ENCODE measurements at regions not wholly inside any gene's neighbourhood (a gene's known extent, or its start where the extent isn't known, plus 50 kb on each side); places are given as distances from the start of the nearest gene placed in this dataset.

- no peak overlapping the region for H3K4me3 ChIP-seq (ENCODE audit: low read depth, low read length)
- no peak for DNase-seq (ENCODE audit: low read depth)
- TF ChIP-seq, protein P1, sequence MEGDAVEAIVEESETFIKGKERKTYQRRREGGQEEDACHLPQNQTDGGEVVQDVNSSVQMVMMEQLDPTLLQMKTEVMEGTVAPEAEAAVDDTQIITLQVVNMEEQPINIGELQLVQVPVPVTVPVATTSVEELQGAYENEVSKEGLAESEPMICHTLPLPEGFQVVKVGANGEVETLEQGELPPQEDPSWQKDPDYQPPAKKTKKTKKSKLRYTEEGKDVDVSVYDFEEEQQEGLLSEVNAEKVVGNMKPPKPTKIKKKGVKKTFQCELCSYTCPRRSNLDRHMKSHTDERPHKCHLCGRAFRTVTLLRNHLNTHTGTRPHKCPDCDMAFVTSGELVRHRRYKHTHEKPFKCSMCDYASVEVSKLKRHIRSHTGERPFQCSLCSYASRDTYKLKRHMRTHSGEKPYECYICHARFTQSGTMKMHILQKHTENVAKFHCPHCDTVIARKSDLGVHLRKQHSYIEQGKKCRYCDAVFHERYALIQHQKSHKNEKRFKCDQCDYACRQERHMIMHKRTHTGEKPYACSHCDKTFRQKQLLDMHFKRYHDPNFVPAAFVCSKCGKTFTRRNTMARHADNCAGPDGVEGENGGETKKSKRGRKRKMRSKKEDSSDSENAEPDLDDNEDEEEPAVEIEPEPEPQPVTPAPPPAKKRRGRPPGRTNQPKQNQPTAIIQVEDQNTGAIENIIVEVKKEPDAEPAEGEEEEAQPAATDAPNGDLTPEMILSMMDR (IDR thresholded peaks at IDR 0.05; ENCODE audit: control insufficient read depth, extremely low read depth, insufficient read depth) = peak; percentile 32
Measured at GRCh38 chr12:67457778-67458665, 188.9 kb downstream of the CAND1 start.

- TF ChIP-seq, protein P1 (IDR thresholded peaks at IDR 0.05; ENCODE audit: control insufficient read depth, extremely low read depth, insufficient read depth) = no peak
- no peak for DNase-seq (ENCODE audit: low read depth)
- H3K4me3 ChIP-seq (ENCODE audit: low read depth, low read length) = no peak overlapping the region
Measured at GRCh38 chr12:67459173-67459572, 189.4 kb upstream of the DYRK2 start.

DNA sequence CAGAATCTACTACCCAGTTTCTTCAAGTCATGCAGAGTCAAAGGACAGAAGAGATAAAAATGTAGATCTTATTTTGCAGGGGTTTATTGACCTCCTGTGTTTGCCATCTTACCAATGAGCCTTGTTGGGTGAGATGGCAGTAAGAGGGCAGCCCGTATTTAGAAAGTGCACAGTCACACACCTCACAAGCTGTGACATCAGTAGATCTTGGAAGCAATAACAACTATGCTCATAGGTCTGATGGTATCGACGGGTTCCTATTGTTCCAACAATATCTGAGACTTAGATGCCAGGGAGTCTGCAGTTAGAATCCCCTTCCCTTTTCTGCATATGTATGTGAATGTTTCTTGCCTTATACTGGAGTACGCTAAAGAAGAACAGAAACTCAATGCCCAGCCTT is 189.0 kb upstream of the DYRK2 start:
- TF ChIP-seq, protein P1 (IDR thresholded peaks at IDR 0.05; ENCODE audit: control insufficient read depth, extremely low read depth, insufficient read depth) = no peak
- no peak overlapping the region for H3K4me3 ChIP-seq (ENCODE audit: low read depth, low read length)
- DNase-seq (ENCODE audit: low read depth) = no peak

DNA sequence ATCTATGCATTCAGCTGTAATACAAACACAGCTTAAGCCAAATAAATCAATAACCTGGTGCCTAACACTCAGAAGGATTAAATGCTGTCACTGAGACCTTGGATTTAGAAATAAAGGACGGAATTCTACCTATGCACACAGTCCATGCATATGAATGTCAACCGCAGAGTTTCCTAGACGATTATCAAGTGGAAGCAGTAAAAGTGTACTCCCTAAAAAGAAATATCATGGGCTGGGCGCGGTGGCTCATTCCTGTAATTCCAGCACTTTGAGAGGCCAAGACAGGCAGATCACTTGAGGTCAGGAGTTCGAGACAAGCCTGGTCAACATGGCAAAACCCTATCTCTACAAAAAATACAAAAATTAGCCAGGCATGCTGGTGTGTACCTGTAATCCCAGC is 188.2 kb upstream of the DYRK2 start:
- H3K4me3 ChIP-seq (ENCODE audit: low read depth, low read length) = no peak overlapping the region
- no peak for DNase-seq (ENCODE audit: low read depth)
- TF ChIP-seq, protein P1 (IDR thresholded peaks at IDR 0.05; ENCODE audit: control insufficient read depth, extremely low read depth, insufficient read depth) = no peak

DNA sequence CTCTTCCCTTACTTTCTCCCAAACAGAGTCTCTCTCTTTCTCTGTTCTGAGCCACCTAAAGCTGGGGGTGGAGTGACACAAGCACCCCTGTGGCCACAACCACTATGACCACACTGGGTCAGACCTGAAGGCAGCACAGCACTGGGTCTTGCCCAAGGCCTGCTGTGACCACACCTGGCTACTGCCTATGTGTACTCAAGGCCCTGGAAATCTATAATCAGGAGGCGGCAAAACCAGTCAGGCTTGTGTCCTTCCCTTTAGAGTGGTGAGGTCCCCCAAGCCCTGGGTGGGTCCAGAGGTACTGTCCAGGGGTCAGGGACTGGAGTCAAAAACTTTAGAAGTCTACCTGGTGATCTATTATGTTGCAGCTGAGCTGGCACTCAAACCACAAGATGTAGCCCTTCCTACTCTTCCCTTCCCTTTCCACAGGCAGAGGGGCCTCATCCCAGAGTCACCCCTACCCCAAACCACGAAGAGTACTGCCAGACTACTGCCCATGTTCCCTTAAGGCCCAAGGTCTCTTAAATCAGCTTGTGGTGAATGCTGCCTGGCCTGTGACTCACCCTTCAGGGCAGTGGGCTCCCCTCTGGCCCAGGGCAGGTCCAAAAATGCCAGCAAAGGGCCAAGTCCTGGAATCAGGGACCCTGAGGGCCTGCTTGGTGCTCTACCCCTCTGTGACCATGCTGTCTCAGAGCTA is 179.8 kb upstream of the DYRK2 start:
- TF ChIP-seq, protein P1 (IDR thresholded peaks at IDR 0.05; ENCODE audit: control insufficient read depth, extremely low read depth, insufficient read depth) = no peak
- no peak for DNase-seq (ENCODE audit: low read depth)

DNA sequence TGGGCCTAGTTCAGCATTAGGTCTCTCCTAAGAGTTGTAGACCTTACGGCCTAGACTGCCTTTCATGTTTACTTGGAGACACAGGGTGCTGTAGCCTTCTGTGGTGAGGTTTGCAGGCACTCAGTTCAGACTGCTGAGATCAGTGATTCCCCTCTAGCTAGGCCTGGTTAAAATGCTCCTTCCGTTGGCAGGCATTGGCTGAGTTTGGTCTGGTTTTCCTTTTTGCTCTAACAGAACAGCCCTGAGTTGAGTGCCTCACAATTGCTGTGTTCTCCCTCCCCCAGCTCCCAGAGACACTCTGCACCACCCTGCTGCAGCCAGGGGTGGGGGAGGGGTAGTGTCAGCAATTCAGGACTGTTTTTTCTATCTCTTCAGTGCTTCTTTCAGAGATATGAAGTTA is 178.9 kb upstream of the DYRK2 start:
- DNase-seq (ENCODE audit: low read depth) = no peak
- TF ChIP-seq, protein P1 (IDR thresholded peaks at IDR 0.05; ENCODE audit: control insufficient read depth, extremely low read depth, insufficient read depth) = no peak
- no peak overlapping the region for H3K4me3 ChIP-seq (ENCODE audit: low read depth, low read length)

More for the DNA sequence above, 179.8 kb upstream of the DYRK2 start:
- H3K4me3 ChIP-seq (ENCODE audit: low read depth, low read length) = no peak overlapping the region
